GM12891 (cell line): ENCODE measurements at regions not wholly inside any gene's neighbourhood (a gene's known extent, or its start where the extent isn't known, plus 50 kb on each side); places are given as distances from the start of the nearest gene placed in this dataset.

ENCODE experiments used
- PAX5 ChIP-seq: IDR thresholded peaks from 2 replicates; pipeline ENCODE4 v1.6.1; 2011; ENCODE audit warnings: low read length, moderate library complexity, mild to moderate bottlenecking; ENCODE audit not compliant: insufficient read depth, severe bottlenecking
- POLR2A ChIP-seq: IDR thresholded peaks from 2 replicates; pipeline ENCODE4 v1.6.1; 2011; ENCODE audit warnings: low read depth, low read length, control low read depth
- POLR2AphosphoS5 ChIP-seq: IDR thresholded peaks from 2 replicates; pipeline ENCODE4 v1.6.1; 2011; ENCODE audit warnings: low read depth, low read length, control low read depth
- SPI1 ChIP-seq: IDR thresholded peaks from 2 replicates; pipeline ENCODE4 v1.6.1; 2011; ENCODE audit warnings: low read depth, low read length, control low read depth
- TAF1 ChIP-seq: IDR thresholded peaks from 2 replicates; pipeline ENCODE4 v1.6.1; 2011; ENCODE audit warnings: low read depth, low read length, control low read depth

DNA sequence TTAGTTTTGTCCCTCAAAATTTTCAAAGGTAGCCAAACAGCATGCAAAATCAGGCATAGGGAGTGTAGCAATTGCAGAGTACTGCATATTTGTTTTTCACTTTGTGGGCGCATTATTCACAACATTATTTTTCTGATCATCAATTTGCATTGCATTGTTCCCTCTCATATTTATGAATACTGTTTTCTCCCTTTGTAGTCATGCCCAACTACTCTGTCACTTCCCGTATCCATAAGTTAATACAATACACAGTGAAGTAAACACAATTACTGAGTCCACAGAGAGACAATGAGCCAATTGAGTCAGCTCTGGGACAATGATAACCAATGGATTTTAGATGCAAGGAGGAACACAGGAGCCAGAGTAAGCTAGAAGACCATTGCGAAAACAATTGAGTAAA, 944.0 kb upstream of the ADGRL4 start:
- no peak for TF ChIP-seq POLR2A
- no peak for TF ChIP-seq POLR2AphosphoS5
- TF ChIP-seq PAX5 = no peak
- no peak for TF ChIP-seq TAF1
- TF ChIP-seq SPI1 = no peak
